ENCODE measurements at regions not wholly inside any gene's neighbourhood (a gene's known extent, or its start where the extent isn't known, plus 50 kb on each side); places are given as distances from the start of the nearest gene placed in this dataset.

- Histone ChIP-seq H3K36me3 (no peaks in the 10 kb centered on the region), H3K9me3 (no peaks in the 10 kb centered on the region), H3K4me1 (no peaks in the 10 kb centered on the region), H3K27me3 (no peaks in the 10 kb centered on the region), H3K4me3 (no peak overlapping the region), H3K27ac (no peak overlapping the region)
- no peak for DNase-seq
- in situ Hi-C loops (cut with MboI; ENCODE audit: low pct_ligation_motif_present in 1 of 4, low pct_unique_long_range_greater_than_20kb in 1 of 4, low sequenced_read_pairs in 3 of 4) (no loop called here), intact Hi-C loops (cut with DNase I; ENCODE audit: low total_unique reads) (no loop called here)
- 24 to 37% methylated on average over 2 of the region's 2 CpGs for WGBS, 2 donors (ENCODE audit: low coverage in 1 of 2)
- TF ChIP-seq POLR2AphosphoS5 (IDR thresholded peaks at IDR 0.05) (no peak), POLR2A (IDR thresholded peaks at IDR 0.05) (no peak), EP300 (IDR thresholded peaks at IDR 0.05; ENCODE audit: low read depth) (no peak), CTCF (IDR thresholded peaks at IDR 0.05) (no peak)
Measured at GRCh38 chr3:83457551-83457950, 1501.2 kb upstream of the CADM2 start.

GRCh38 chr3:83460052-83460451 is 1498.7 kb upstream of the CADM2 start:
- no peaks in the 10 kb centered on the region for H3K4me1 ChIP-seq
- no peak overlapping the region for H3K27ac ChIP-seq
- DNase-seq: no peak
- intact Hi-C loops (cut with DNase I; ENCODE audit: low total_unique reads): no loop called here
- WGBS, 2 donors (ENCODE audit: low coverage in 1 of 2): 65 to 78% methylated on average over 2 of the region's 2 CpGs
- TF ChIP-seq EP300 (IDR thresholded peaks at IDR 0.05; ENCODE audit: low read depth) (no peak), POLR2A (IDR thresholded peaks at IDR 0.05) (no peak), POLR2AphosphoS5 (IDR thresholded peaks at IDR 0.05) (no peak)
- in situ Hi-C loops (cut with MboI; ENCODE audit: low pct_ligation_motif_present in 1 of 4, low pct_unique_long_range_greater_than_20kb in 1 of 4, low sequenced_read_pairs in 3 of 4): no loop called here
- no peaks in the 10 kb centered on the region for H3K9me3 ChIP-seq
- no peak overlapping the region for H3K4me3 ChIP-seq
- H3K36me3 ChIP-seq: no peaks in the 10 kb centered on the region
- no peaks in the 10 kb centered on the region for H3K27me3 ChIP-seq

- WGBS, 2 donors (ENCODE audit: low coverage in 1 of 2): 80 to 93% methylated on average over 1 of the region's 1 CpG
- no peak overlapping the region for H3K4me3 ChIP-seq
- intact Hi-C loops (cut with DNase I; ENCODE audit: low total_unique reads) (no loop called here), in situ Hi-C loops (cut with MboI; ENCODE audit: low pct_ligation_motif_present in 1 of 4, low pct_unique_long_range_greater_than_20kb in 1 of 4, low sequenced_read_pairs in 3 of 4) (no loop called here)
- H3K4me1 ChIP-seq: no peaks in the 10 kb centered on the region
- TF ChIP-seq POLR2A (IDR thresholded peaks at IDR 0.05) (no peak), CTCF (IDR thresholded peaks at IDR 0.05) (no peak), EP300 (IDR thresholded peaks at IDR 0.05; ENCODE audit: low read depth) (no peak), POLR2AphosphoS5 (IDR thresholded peaks at IDR 0.05) (no peak)
- H3K27ac ChIP-seq: no peak overlapping the region
- no peak for DNase-seq
- no peaks in the 10 kb centered on the region for H3K27me3 ChIP-seq
- H3K36me3 ChIP-seq: no peaks in the 10 kb centered on the region
- no peaks in the 10 kb centered on the region for H3K9me3 ChIP-seq
Measured at GRCh38 chr3:83461411-83461810, 1497.4 kb upstream of the CADM2 start.

- in situ Hi-C loops (cut with MboI; ENCODE audit: low pct_ligation_motif_present in 1 of 4, low pct_unique_long_range_greater_than_20kb in 1 of 4, low sequenced_read_pairs in 3 of 4): no loop called here
- Histone ChIP-seq H3K27ac (no peak overlapping the region), H3K27me3 (no peaks in the 10 kb centered on the region), H3K36me3 (no peaks in the 10 kb centered on the region), H3K4me1 (no peaks in the 10 kb centered on the region), H3K9me3 (no peaks in the 10 kb centered on the region), H3K4me3 (no peak overlapping the region)
- WGBS, 2 donors (ENCODE audit: low coverage in 1 of 2): 89 to 90% methylated on average over 7 to 13 of the region's 13 CpGs
- DNase-seq: no peak
- TF ChIP-seq POLR2A (IDR thresholded peaks at IDR 0.05): no peak
- no peak for TF ChIP-seq POLR2AphosphoS5 (IDR thresholded peaks at IDR 0.05)
- TF ChIP-seq CTCF (IDR thresholded peaks at IDR 0.05): no peak
- no peak for TF ChIP-seq EP300 (IDR thresholded peaks at IDR 0.05; ENCODE audit: low read depth)
- intact Hi-C loops (cut with DNase I; ENCODE audit: low total_unique reads): no loop called here
Measured at GRCh38 chr3:83477563-83477962, 1481.2 kb upstream of the CADM2 start.

- DNase-seq: no peak
- TF ChIP-seq POLR2A (IDR thresholded peaks at IDR 0.05) (no peak), POLR2AphosphoS5 (IDR thresholded peaks at IDR 0.05) (no peak)
- in situ Hi-C loops (cut with MboI; ENCODE audit: low pct_ligation_motif_present in 1 of 4, low pct_unique_long_range_greater_than_20kb in 1 of 4, low sequenced_read_pairs in 3 of 4): no loop called here
- WGBS, 2 donors (ENCODE audit: low coverage in 1 of 2): 42 to 52% methylated on average over 3 to 4 of the region's 4 CpGs
- Histone ChIP-seq H3K27ac (no peak overlapping the region), H3K27me3 (no peaks in the 10 kb centered on the region), H3K4me3 (no peak overlapping the region), H3K36me3 (no peaks in the 10 kb centered on the region), H3K9me3 (no peaks in the 10 kb centered on the region), H3K4me1 (no peaks in the 10 kb centered on the region)
- intact Hi-C loops (cut with DNase I; ENCODE audit: low total_unique reads): no loop called here
Measured at GRCh38 chr3:83482402-83483070, 1476.3 kb upstream of the CADM2 start.

Measured in transverse colon (tissue), 4 donors.